HG02852 (cell line): ENCODE measurements at regions not wholly inside any gene's neighbourhood (a gene's known extent, or its start where the extent isn't known, plus 50 kb on each side); places are given as distances from the start of the nearest gene placed in this dataset.
"Not testable (repeated sequence)": the region's sequence is repeated elsewhere in the genome, so short reads cannot be mapped to it uniquely, and the experiment has no call there.

Experiments
- ATAC-seq: cut with Tn5 transposase; IDR thresholded peaks from one replicate; pipeline ENCODE4 v1.9.1; 2021; ENCODE audit warnings: mild to moderate bottlenecking, moderate library complexity; ENCODE audit not compliant: unreplicated experiment

DNA sequence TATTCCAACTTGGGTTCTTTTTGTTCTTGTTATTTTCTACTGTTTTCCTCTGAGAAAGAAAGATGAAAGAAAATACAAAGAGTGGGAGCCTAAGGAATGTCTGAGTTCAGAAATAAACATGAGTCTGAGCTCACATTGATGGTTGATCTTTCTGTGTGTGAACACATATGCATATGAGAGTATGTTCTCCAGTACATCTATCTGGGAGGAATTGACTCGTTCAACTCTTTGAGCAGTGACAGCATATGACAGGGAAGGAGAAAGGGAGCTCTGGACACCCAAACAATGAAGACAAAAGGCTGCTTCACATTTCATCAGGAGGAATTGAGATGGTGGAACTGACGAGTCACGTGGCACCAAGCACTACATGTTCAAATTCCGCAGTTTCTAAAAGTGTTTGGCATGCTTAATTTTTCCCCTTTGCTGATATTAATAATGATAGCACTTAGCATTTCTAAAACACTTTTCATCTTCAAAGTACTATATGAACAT lies 229.8 kb upstream of the ACVR2A start:
- no peak for ATAC-seq

DNA sequence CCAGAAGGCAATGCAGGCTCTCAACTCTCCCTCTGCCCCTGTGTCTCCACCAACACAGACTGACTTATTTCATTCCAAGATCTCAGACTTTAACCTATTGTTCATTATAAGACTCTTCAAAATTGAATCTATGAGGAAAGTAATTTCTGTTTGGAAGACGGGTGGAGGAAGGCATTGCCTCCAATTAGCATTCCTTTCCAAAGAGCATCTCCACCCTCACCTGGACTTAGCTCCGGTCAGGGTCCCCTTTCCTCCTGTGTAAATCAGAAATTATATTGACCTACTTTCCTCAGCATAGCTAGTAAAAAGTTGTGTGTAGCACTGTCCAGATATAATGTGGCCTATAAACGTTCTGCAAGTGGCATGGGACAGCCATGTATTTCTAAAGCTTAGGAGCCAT lies 230.4 kb upstream of the ACVR2A start:
- ATAC-seq, result no peak

GRCh38 chr2:147610496-147611040 lies 234.3 kb upstream of the ACVR2A start:
- no peak for ATAC-seq

GRCh38 chr2:147609301-147609700 lies 235.5 kb upstream of the ACVR2A start:
- ATAC-seq, result no peak

- no peak for ATAC-seq
These were observed 237.4 kb upstream of the ACVR2A start for GRCh38 chr2:147607379-147607778.

DNA sequence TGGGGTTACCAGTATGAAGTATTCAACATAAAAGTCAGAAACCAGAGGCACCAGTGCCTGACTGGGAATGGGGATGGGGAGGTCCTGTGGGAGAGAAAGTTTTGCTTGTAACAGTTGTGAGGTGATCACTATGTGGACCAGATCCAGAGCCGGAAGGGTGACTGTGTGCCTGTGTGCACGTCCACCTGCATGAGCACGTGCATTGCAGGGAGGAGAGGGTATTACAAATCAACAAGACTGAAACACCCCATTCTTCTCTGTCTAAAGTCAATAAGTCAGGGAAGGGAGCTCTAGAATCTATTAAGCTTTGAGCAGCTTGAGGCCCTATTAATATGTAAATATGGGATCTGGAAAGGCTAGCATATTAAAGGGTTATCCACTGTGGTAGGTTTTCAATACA lies 241.0 kb upstream of the ACVR2A start:
- no peak for ATAC-seq

GRCh38 chr2:147603447-147603846 lies 241.4 kb upstream of the ACVR2A start:
- no peak for ATAC-seq

DNA sequence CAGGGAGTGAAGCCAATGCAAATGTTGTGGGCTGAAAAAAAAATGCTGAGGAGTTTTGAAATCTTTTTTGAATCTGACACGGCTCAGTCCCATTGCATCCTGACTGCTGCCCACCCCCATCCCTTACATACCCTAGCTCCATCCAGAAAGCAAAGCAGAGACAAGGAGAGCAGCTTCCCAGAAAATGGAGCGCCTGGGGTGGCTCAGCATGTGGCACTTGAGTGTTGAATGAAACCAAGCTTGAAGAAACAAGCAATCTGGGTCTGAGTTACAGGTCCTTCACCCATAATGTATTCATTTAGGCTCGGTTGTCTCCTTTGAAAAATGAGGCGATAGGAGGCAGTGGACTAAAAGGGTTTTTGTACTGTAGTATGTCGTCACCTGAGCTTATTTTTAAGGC lies 244.2 kb upstream of the ACVR2A start:
- ATAC-seq, result no peak

GRCh38 chr2:147600223-147600622 lies 244.6 kb upstream of the ACVR2A start:
- ATAC-seq, result no peak

DNA sequence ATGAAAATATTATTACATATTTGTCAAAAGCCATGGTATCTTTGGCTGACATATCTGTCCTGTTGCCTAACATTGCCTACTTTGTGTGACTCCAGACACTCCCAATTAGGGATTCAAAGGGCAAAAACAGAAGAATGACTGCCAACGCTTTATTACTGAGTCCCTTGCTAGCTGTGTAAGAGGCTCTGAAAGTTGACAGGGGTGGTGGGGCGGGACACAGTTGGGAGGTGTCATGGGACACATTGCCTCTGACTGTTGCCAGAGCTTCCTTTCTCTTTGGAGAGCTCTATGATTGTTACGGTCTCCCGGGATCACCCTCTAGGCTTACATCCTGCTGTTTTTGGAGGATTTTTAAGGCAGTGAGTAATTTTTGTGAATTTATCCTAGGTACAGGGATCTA lies 249.6 kb upstream of the ACVR2A start:
- no peak for ATAC-seq

GRCh38 chr2:147594038-147594437 lies 250.8 kb upstream of the ACVR2A start:
- no peak for ATAC-seq

DNA sequence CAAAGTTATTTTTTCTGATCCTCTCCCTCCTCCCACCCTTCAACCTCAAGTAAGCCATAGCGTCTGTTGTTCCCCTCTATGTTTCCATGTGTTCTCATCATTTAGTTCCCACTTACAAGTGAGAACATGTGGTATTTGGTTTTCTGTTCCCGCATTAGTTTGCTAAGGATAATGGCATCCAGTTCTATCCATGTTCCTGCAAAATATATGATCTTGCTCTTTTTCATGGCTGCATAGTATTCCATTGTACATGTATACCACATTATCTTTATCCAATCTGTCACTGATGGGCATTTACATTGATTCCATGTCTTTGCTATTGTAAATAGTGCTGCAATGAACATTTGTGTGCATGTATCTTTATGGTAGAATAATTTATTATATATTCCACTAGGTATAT lies 252.0 kb upstream of the ACVR2A start:
- ATAC-seq, result not testable (repeated sequence)

DNA sequence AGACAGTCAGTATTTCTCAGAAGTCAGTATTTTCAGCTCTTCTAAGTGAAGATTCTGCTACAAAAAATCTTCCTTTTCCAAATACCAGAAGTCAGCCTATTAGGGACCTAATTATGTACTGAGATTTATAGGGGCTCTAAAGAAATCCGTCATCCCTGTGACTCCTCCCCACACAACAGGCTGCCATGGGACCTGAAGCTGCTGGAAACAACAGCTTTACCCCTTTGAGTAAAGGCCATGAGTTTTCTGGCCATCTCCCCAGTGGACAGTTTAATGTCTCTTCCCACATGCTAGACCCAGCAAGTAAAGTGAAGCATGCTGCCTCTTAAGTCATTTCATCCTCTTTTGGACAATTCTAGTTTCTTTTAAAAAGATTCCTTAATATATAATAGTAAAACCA lies 255.7 kb upstream of the ACVR2A start:
- ATAC-seq, result no peak

DNA sequence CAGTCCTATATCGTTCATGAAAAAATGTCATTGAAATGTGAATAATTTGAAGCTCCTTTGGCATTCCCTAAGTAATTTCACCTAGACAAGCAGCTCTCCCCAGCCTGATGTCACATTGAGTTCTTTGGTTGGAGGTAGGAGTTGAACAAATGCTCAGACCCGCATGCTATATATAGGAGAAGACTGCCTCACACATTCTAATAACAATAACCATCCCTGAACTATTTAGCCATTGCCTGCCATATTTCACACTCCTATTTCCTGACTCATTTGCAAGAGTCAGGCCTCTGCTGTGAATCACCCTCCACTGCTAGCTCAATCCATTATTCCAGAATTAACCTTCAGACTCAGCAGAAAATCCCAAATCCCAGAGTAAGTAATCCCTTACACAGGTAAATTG lies 256.6 kb upstream of the ACVR2A start:
- no peak for ATAC-seq

DNA sequence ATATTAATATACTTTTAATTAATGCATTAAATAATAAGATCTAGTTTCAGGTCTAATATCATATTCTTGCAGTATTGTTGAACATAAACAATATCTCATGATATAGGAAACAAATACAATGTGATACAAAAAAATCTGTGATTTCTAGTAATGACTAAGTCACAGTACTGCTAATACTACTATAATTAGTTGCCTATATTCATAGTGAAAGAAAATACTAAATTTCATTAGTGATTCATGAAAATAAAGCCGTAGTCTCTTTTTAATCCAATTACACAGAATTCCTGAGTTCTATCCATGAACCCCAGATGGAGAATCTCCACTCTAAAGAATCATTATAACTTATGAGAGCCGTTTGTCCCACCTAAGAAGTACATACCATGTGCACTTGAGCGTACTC lies 266.3 kb upstream of the ACVR2A start:
- ATAC-seq, result no peak

- no peak for ATAC-seq
These were observed 266.8 kb upstream of the ACVR2A start for GRCh38 chr2:147577998-147578380.

- ATAC-seq, result no peak
These were observed 267.4 kb upstream of the ACVR2A start for GRCh38 chr2:147577323-147577997.

GRCh38 chr2:147575106-147575505 lies 269.7 kb upstream of the ACVR2A start:
- ATAC-seq, result no peak

- no peak for ATAC-seq
These were observed 272.2 kb upstream of the ACVR2A start for GRCh38 chr2:147572622-147573021.

DNA sequence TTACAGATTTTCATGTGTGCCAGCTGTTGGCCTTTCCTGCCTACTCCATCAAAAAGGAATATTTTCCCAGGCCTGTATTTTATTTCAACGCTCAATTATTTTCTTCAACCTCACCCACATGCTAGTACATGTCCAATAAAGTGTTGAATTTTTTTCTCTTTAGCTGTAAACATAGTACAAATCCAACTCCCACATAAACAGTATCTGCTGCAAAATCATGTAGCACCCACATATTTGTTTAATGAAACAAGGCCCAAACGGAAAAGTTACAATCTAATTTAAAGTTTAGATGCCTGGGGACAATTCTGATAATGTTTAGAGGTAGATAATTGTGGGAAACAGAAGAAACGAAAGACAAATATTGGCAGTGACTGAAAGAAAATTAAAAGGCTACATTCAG lies 275.4 kb upstream of the ACVR2A start:
- no peak for ATAC-seq

DNA sequence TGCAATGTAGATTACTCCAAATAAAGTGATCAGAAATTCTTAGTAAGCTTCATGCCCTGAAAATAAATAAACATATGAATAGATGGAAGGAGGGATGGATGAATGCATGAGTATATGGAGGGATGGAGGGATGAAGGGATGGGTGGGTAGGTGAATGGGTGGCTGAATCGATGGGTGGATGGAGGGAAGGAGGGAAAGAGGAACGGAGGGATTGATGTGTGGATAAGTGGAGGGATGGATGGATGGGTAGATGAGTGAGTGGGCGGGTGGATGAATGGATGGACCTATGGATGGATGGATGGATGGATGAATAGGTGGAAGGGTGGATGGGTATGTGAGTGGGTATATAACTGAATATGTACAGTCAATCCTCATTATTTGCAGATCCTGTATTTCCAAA lies 276.7 kb upstream of the ACVR2A start:
- ATAC-seq, result no peak

GRCh38 chr2:147567136-147567535 lies 277.7 kb upstream of the ACVR2A start:
- no peak for ATAC-seq
